SK-N-SH (cell line): ENCODE measurements at regions not wholly inside any gene's neighbourhood (a gene's known extent, or its start where the extent isn't known, plus 50 kb on each side); places are given as distances from the start of the nearest gene placed in this dataset.

Experiments used
- CTCF ChIA-PET: fragments of 300-600, 350-600 bp; formaldehyde crosslinking; extraction: SDS; loops from one replicate; lab custom pipeline; 2021; lab: Yijun Ruan, JAX
- POLR2A ChIA-PET: fragments of 350-600 bp; sonication (Branson Sonifier 250); formaldehyde crosslinking; extraction: SDS; loops from one replicate; lab custom pipeline; 2020; ENCODE audit warnings: antibody characterized with exemption, inconsistent platforms; lab: Yijun Ruan, JAX
- DNase-seq: peaks from one replicate; pipeline ENCODE4 v3.0.0; 2012
- H2AFZ ChIP-seq: fragments of 200-600 bp; sonication (generic); 2 replicates; pipeline ENCODE4 v1.8.1; 2016; ENCODE audit warnings: antibody characterized with exemption, mild to moderate bottlenecking, low read depth
- H3F3A ChIP-seq: fragments of 200-600 bp; sonication (generic); replicated peaks from 2 replicates; pipeline ENCODE3; 2016; ENCODE audit warnings: antibody characterized with exemption, mild to moderate bottlenecking; ENCODE audit not compliant: insufficient read depth
- H3K27ac ChIP-seq, 2 experiments: fragments of 200-500 bp in 1 of 2; fragments of 200-600 bp in 1 of 2; sonication (Bioruptor generic) in 1 of 2; sonication (generic), shearing (Covaris generic) in 1 of 2; 2 replicates each; pipeline versions ENCODE4 v1.5.1 to v1.6.1; 2014 to 2016; ENCODE audit warnings: low read depth in 2 of 2, inconsistent platforms in 1 of 2, low read length in 1 of 2, mild to moderate bottlenecking in 1 of 2, mixed read lengths in 1 of 2
- H3K27me3 ChIP-seq: fragments of 200-600 bp; sonication (generic), shearing (Covaris generic); 2 replicates; pipeline ENCODE4 v1.6.1; 2016; ENCODE audit warnings: mixed run types; ENCODE audit not compliant: insufficient read depth
- H3K36me3 ChIP-seq, 2 experiments: fragments of 200-500 bp in 1 of 2; fragments of 200-600 bp in 1 of 2; sonication (Bioruptor generic) in 1 of 2; sonication (generic) in 1 of 2; replicated peaks in 1 of 2; 2 replicates each; pipeline versions ENCODE3 to v1.5.1; 2014 to 2016; ENCODE audit warnings: low read length in 1 of 2, mild to moderate bottlenecking in 1 of 2; ENCODE audit not compliant: insufficient read depth in 2 of 2, control insufficient read depth in 1 of 2
- H3K4me1 ChIP-seq, 2 experiments: fragments of 200-500 bp in 1 of 2; fragments of 200-600 bp in 1 of 2; sonication (Bioruptor generic) in 1 of 2; sonication (generic), shearing (Covaris generic) in 1 of 2; 2 replicates each; pipeline versions ENCODE4 v1.5.1 to v1.6.1; 2014 to 2016; ENCODE audit warnings: low read depth in 1 of 2, low read length in 1 of 2, mixed run types in 1 of 2; ENCODE audit not compliant: insufficient read depth in 2 of 2, control insufficient read depth in 1 of 2
- H3K4me2 ChIP-seq: fragments of 200-600 bp; sonication (generic), shearing (Covaris generic); 2 replicates; pipeline ENCODE4 v1.6.1; 2017; ENCODE audit warnings: mixed run types
- H3K4me3 ChIP-seq, 2 experiments: fragments of 200-500 bp in 1 of 2; fragments of 200-600 bp in 1 of 2; sonication (Bioruptor generic) in 1 of 2; sonication (generic), shearing (Covaris generic) in 1 of 2; 2 replicates each; pipeline versions ENCODE4 v1.5.1 to v1.8.1; 2014 to 2016; ENCODE audit warnings: low read depth in 2 of 2, inconsistent platforms in 1 of 2, low read length in 1 of 2, mild to moderate bottlenecking in 1 of 2, mixed read lengths in 1 of 2, moderate library complexity in 1 of 2
- H3K79me2 ChIP-seq: fragments of 200-600 bp; sonication (generic); 2 replicates; pipeline ENCODE4 v1.8.1; 2017; ENCODE audit warnings: mild to moderate bottlenecking; ENCODE audit not compliant: insufficient read depth
- H3K9ac ChIP-seq: fragments of 200-600 bp; sonication (generic); 2 replicates; pipeline ENCODE4 v1.6.1; 2017; ENCODE audit warnings: mixed run types
- H3K9me2 ChIP-seq: fragments of 200-600 bp; sonication (generic); 2 replicates; pipeline ENCODE4 v1.6.1; 2017; ENCODE audit warnings: mixed run types
- H3K9me3 ChIP-seq: fragments of 200-600 bp; sonication (generic); 2 replicates; pipeline ENCODE4 v1.6.1; 2017; ENCODE audit warnings: mixed run types, mild to moderate bottlenecking, moderate library complexity
- H4K20me1 ChIP-seq: fragments of 200-600 bp; sonication (generic); 2 replicates; pipeline ENCODE4 v1.6.1; 2017; ENCODE audit warnings: mild to moderate bottlenecking, mixed run types; ENCODE audit not compliant: insufficient read depth
- CHD2 ChIP-seq: fragments of 150-350 bp; IDR thresholded peaks from 2 replicates; pipeline ENCODE4 v1.6.1; 2018; ENCODE audit warnings: low read length; ENCODE audit not compliant: partially characterized antibody
- EP300 ChIP-seq, 2 experiments: IDR thresholded peaks; 2 replicates each; pipeline versions ENCODE4 v1.4.0 to v1.6.1; 2012; ENCODE audit warnings: borderline replicate concordance in 1 of 2, low read depth in 1 of 2, low read length in 1 of 2
- EZH2phosphoT487 ChIP-seq: fragments of 200-600 bp; sonication (generic); IDR thresholded peaks from 2 replicates; pipeline ENCODE4 v1.6.1; 2017; ENCODE audit warnings: low read depth, mixed run types, mild to moderate bottlenecking, antibody characterized with exemption, moderate library complexity, borderline replicate concordance
- FOSL2 ChIP-seq: IDR thresholded peaks from 2 replicates; pipeline ENCODE4 v1.4.0; 2012; ENCODE audit warnings: low read depth, mild to moderate bottlenecking, moderate library complexity, borderline replicate concordance
- FOXJ3 ChIP-seq: sonication (generic); formaldehyde crosslinking; IDR thresholded peaks from 2 replicates; pipeline ENCODE4 v1.5.1; 2020; ENCODE audit warnings: mild to moderate bottlenecking, missing genetic modification reagents
- GATA2 ChIP-seq: sonication (generic); formaldehyde crosslinking; IDR thresholded peaks from 2 replicates; pipeline ENCODE4 v1.5.0; 2020; ENCODE audit warnings: mild to moderate bottlenecking, missing genetic modification reagents
- IRF3 ChIP-seq: fragments of 150-350 bp; IDR thresholded peaks from 2 replicates; pipeline ENCODE4 v1.6.1; 2016; ENCODE audit warnings: mild to moderate bottlenecking, low read depth, low read length
- MEF2A ChIP-seq: IDR thresholded peaks from 2 replicates; pipeline ENCODE4 v1.4.0; 2012; ENCODE audit warnings: low read depth, borderline replicate concordance
- MXI1 ChIP-seq: IDR thresholded peaks from 2 replicates; pipeline ENCODE4 v1.6.1; 2012; ENCODE audit warnings: mild to moderate bottlenecking, low read depth, low read length, improper control_type of control experiment
- NFIC ChIP-seq: IDR thresholded peaks from 2 replicates; pipeline ENCODE4 v1.4.0; 2012; ENCODE audit warnings: borderline replicate concordance
- NRF1 ChIP-seq: IDR thresholded peaks from 2 replicates; pipeline ENCODE4 v1.6.1; 2012; ENCODE audit warnings: low read depth, mild to moderate bottlenecking, low read length
- RAD21 ChIP-seq: IDR thresholded peaks from 2 replicates; pipeline ENCODE4 v1.6.1; 2012; ENCODE audit warnings: mild to moderate bottlenecking, low read length
- RFX5 ChIP-seq: IDR thresholded peaks from 2 replicates; pipeline ENCODE4 v1.6.1; 2012; ENCODE audit warnings: mild to moderate bottlenecking, improper control_type of control experiment, low read length
- RXRA ChIP-seq: IDR thresholded peaks from 2 replicates; pipeline ENCODE4 v1.4.0; 2012; ENCODE audit warnings: low read depth, mild to moderate bottlenecking, borderline replicate concordance
- SIN3A ChIP-seq: IDR thresholded peaks from 2 replicates; pipeline ENCODE4 v1.6.1; 2012; ENCODE audit warnings: low read depth, mild to moderate bottlenecking, low read length, moderate library complexity, borderline replicate concordance
- TAF1 ChIP-seq: IDR thresholded peaks from 2 replicates; pipeline ENCODE4 v1.6.1; 2012; ENCODE audit warnings: low read depth, mild to moderate bottlenecking, low read length, moderate library complexity, borderline replicate concordance
- TCF12 ChIP-seq: IDR thresholded peaks from 2 replicates; pipeline ENCODE4 v1.4.0; 2012
- USF1 ChIP-seq: IDR thresholded peaks from 2 replicates; pipeline ENCODE4 v1.4.0; 2012; ENCODE audit warnings: low read depth, borderline replicate concordance
- WGBS: methylation state at CpG from one replicate; pipeline ENCODE4 v1.1.6; 2017; ENCODE audit warnings: low lambda C conversion rate; 5-methylcytosine and 5-hydroxymethylcytosine counted together

- Histone ChIP-seq H3F3A (no peaks in the 10 kb centered on the region), H3K79me2 (no peaks in the 10 kb centered on the region), H3K4me2 (no peak overlapping the region), H3K9me2 (no peaks in the 10 kb centered on the region), H3K4me1 (no peaks in the 10 kb centered on the region), H3K9ac (no peak overlapping the region)
- CTCF ChIA-PET: interaction anchor here (1.3 kb wide), 1 partner anchor 233 kb away, joined by 3 read pairs; no protein-coding TSS in a partner anchor
- no peak for TF ChIP-seq EZH2phosphoT487
- TF ChIP-seq IRF3: no peak
- TF ChIP-seq RXRA: no peak
- TF ChIP-seq CHD2: no peak
- TF ChIP-seq, all 33 proteins: peak for 0
- Histone ChIP-seq H3K36me3 (no peaks in the 10 kb centered on the region), H4K20me1 (no peaks in the 10 kb centered on the region), H3K9me3 (no peaks in the 10 kb centered on the region), H3K27ac (no peak overlapping the region), H3K4me3 (no peak overlapping the region), H3K27me3 (no peaks in the 10 kb centered on the region), H2AFZ (no peak overlapping the region)
- DNase-seq: no peak
- POLR2A ChIA-PET: interaction anchor here (1.0 kb wide), 1 partner anchor 74 kb away, joined by 3 read pairs; no protein-coding TSS in a partner anchor
- 27% methylated on average over 4 of the region's 4 CpGs for WGBS
Observed at GRCh38 chr2:147619808-147620207, 225.0 kb upstream of the ACVR2A start.

- Histone ChIP-seq H3K27me3 (no peaks in the 10 kb centered on the region), H3K9me3 (no peaks in the 10 kb centered on the region), H3K4me2 (no peak overlapping the region), H3K4me1 (no peaks in the 10 kb centered on the region), H3K79me2 (no peaks in the 10 kb centered on the region), H3K4me3 (no peak overlapping the region), H3F3A (no peaks in the 10 kb centered on the region), H3K27ac (no peak overlapping the region), H3K36me3 (no peaks in the 10 kb centered on the region), H4K20me1 (no peaks in the 10 kb centered on the region), H3K9me2 (no peaks in the 10 kb centered on the region), H3K9ac (no peak overlapping the region), H2AFZ (no peak overlapping the region)
- 30% methylated on average over 2 of the region's 2 CpGs for WGBS
- ChIA-PET CTCF (no interaction called here), POLR2A (no interaction called here)
- TF ChIP-seq NRF1 (no peak), USF1 (no peak)
- DNase-seq: no peak
Observed at GRCh38 chr2:147615726-147616125, 229.1 kb upstream of the ACVR2A start.

- Histone ChIP-seq H3F3A (no peaks in the 10 kb centered on the region), H4K20me1 (no peaks in the 10 kb centered on the region), H3K4me3 (no peak overlapping the region), H3K27ac (no peak overlapping the region), H2AFZ (no peak overlapping the region), H3K27me3 (no peaks in the 10 kb centered on the region), H3K9ac (no peak overlapping the region), H3K36me3 (no peaks in the 10 kb centered on the region), H3K4me1 (no peaks in the 10 kb centered on the region), H3K9me3 (no peaks in the 10 kb centered on the region), H3K4me2 (no peak overlapping the region), H3K9me2 (no peaks in the 10 kb centered on the region), H3K79me2 (no peaks in the 10 kb centered on the region)
- DNase-seq: no peak
- 15% methylated on average over 4 of the region's 4 CpGs for WGBS
- POLR2A ChIA-PET: no interaction called here
- CTCF ChIA-PET: no interaction called here
- TF ChIP-seq NRF1 (no peak), MEF2A (no peak), NFIC (no peak), SIN3A (no peak), TAF1 (no peak), CHD2 (no peak), MXI1 (no peak), GATA2 (CRISPR knock-in tag) (no peak), FOXJ3 (no peak), RFX5 (no peak), TCF12 (no peak), EP300 (IDR thresholded peaks at IDR 0.05; ENCODE audit: borderline replicate concordance in 1 of 2, low read depth in 1 of 2, low read length in 1 of 2) (no peak), RAD21 (no peak), FOSL2 (no peak), EZH2phosphoT487 (no peak), USF1 (no peak), IRF3 (no peak)
Observed at GRCh38 chr2:147614979-147615470, 229.8 kb upstream of the ACVR2A start.
